ENCODE measurements at regions not wholly inside any gene's neighbourhood (a gene's known extent, or its start where the extent isn't known, plus 50 kb on each side); places are given as distances from the start of the nearest gene placed in this dataset.

GRCh38 chrX:99663136-99663535, 746.9 kb downstream of the PCDH19 start:
- TF ChIP-seq CTCF (conservative IDR thresholded peaks at IDR 0.05) = no peak
- H3K18ac ChIP-seq (ENCODE audit: insufficient read length, low read depth, low read length) = no peak overlapping the region
- H2BK15ac ChIP-seq (ENCODE audit: low read depth, low read length) = no peak overlapping the region
- H2BK20ac ChIP-seq (ENCODE audit: low read depth, low read length, poor library complexity, severe bottlenecking) = no peak overlapping the region
- H4K5ac ChIP-seq (ENCODE audit: insufficient read length, low read depth, low read length) = no peak overlapping the region
- H2BK120ac ChIP-seq (ENCODE audit: low read depth, low read length, poor library complexity, severe bottlenecking) = no peak overlapping the region
- H3K27ac Mint-ChIP-seq = no peak overlapping the region
- H4K8ac ChIP-seq (replicated peaks; ENCODE audit: insufficient read length, low read depth, low read length) = no peak overlapping the region
- no peak overlapping the region for H3K4me2 ChIP-seq (ENCODE audit: insufficient read depth, insufficient read length, low read length)
- H3K23me2 ChIP-seq (ENCODE audit: insufficient read length, low read depth, low read length, poor library complexity, severe bottlenecking) = no peaks in the 10 kb centered on the region
- no peaks in the 10 kb centered on the region for H3K36me3 Mint-ChIP-seq (ENCODE audit: insufficient read depth in 1 of 3, low read depth in 3 of 3)
- H3K79me2 ChIP-seq (ENCODE audit: insufficient read depth, low read length) = no peaks in the 10 kb centered on the region
- H3K9me3 Mint-ChIP-seq = no peaks in the 10 kb centered on the region
- H3T11ph ChIP-seq (ENCODE audit: low read length) = no peak overlapping the region
- no peak overlapping the region for H2AK5ac ChIP-seq (ENCODE audit: insufficient read length, low read length)
- H3K79me1 ChIP-seq (ENCODE audit: insufficient read depth, low read depth, low read length, poor library complexity, severe bottlenecking) = no peaks in the 10 kb centered on the region
- no CpG with 5 or more reads among the region's 4 CpGs for WGBS (ENCODE audit: extremely low coverage, insufficient read length, low lambda C conversion rate)
- no peak overlapping the region for H3K14ac ChIP-seq (ENCODE audit: insufficient read depth, low read length)
- H3K56ac ChIP-seq (ENCODE audit: insufficient read length, low read depth, low read length) = no peak overlapping the region
- no peak overlapping the region for H2BK5ac ChIP-seq (ENCODE audit: insufficient read length, low read length)
- no peaks in the 10 kb centered on the region for H3K27me3 Mint-ChIP-seq (ENCODE audit: low read depth)
- H2BK12ac ChIP-seq (ENCODE audit: insufficient read length, low read depth, low read length) = no peak overlapping the region
- no peaks in the 10 kb centered on the region for H3K27me3 ChIP-seq (ENCODE audit: insufficient read depth, low read length)
- no peak overlapping the region for H3K4ac ChIP-seq (ENCODE audit: low read depth, low read length)
- no peak overlapping the region for H3K4me3 Mint-ChIP-seq
- no peak for DNase-seq
- no peak overlapping the region for H3K27ac ChIP-seq (ENCODE audit: insufficient read length, low read depth, low read length)
- no peak overlapping the region for H3K23ac ChIP-seq (ENCODE audit: insufficient read length, low read depth, low read length)
- H2AFZ ChIP-seq (ENCODE audit: low read length) = no peak overlapping the region
- no peaks in the 10 kb centered on the region for H3K9me3 ChIP-seq (ENCODE audit: control insufficient read depth, low read depth, low read length)
- H4K20me1 ChIP-seq (ENCODE audit: control insufficient read depth, insufficient read depth, insufficient read length) = no peaks in the 10 kb centered on the region
- H4K91ac ChIP-seq (ENCODE audit: insufficient read length, low read depth, low read length) = no peak overlapping the region
- no peak overlapping the region for H3K9ac ChIP-seq (ENCODE audit: extremely low read depth, insufficient read length, low read length)
- peaks cover 4 to 8% of the 10 kb centered on the region in 2 experiments for H3K4me1 Mint-ChIP-seq
- no peaks in the 10 kb centered on the region for H3K4me1 ChIP-seq (ENCODE audit: insufficient read depth, low read length)

Measured in H9 (cell line).